ENCODE measurements at regions not wholly inside any gene's neighbourhood (a gene's known extent, or its start where the extent isn't known, plus 50 kb on each side); places are given as distances from the start of the nearest gene placed in this dataset.
"Not testable (repeated sequence)": the region's sequence is repeated elsewhere in the genome, so short reads cannot be mapped to it uniquely, and the experiment has no call there.

DNA sequence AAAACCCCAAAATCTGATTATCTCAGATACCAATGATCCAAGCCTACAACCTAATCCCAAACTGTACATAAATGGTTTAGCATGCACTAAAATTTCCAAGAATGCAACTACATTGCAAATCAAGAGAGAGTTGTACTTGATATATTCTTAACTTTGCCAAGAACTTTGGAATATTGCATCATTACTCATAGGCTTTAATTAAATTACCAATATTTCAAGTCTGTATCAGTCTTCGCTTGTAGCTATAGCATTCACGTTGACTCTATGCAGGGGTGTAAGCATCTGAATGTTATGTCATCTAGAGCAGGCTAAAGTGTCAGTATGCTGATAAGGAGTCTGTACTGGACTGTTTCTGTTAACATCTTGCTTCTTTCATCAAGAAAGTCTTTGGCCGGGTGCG, 56.3 kb downstream of the FOXI3 start:
- no peak for DNase-seq

GRCh38 chr2:88377641-88377991, 74.9 kb downstream of the FOXI3 start:
- DNase-seq = no peak

DNA sequence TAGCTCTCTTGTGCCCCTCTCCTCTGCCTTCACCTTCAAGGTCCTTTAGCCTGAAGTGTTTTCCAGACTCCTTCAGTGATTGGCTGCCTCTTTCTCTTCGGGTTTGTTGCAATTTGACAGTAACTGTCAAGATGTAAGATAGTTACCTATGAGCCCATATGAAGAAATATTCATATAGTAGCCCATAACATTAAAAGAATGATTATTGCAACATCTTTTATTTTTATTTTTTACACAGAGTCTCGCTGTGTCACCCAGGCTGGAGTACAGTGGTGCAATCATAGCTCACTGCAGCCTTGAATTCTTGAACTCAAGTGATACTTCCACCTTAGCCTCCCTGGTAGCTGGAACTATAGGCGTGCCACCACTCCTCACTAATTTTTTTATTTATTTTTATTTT, 80.5 kb downstream of the FOXI3 start:
- DNase-seq = no peak

DNA sequence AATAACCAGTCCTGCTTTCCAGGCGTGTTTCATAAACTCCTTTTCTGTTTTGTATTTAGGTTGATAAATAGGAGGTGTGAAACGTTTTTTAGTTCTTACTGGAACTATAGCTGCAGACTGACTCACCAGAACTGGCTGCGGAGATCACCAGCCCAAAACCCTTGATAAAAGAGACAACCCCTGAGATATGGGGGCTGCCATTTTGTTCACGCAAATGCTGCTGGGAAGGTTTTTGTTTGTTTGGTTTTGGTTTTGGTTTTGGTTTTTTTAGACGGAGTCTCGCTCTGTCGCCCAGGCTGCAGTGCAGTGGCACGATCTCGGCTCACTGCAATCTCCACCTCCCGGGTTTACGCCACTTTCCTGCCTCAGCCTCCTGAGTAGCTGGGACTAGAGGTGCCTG, 87.1 kb downstream of the FOXI3 start:
- not testable (repeated sequence) for DNase-seq

DNA sequence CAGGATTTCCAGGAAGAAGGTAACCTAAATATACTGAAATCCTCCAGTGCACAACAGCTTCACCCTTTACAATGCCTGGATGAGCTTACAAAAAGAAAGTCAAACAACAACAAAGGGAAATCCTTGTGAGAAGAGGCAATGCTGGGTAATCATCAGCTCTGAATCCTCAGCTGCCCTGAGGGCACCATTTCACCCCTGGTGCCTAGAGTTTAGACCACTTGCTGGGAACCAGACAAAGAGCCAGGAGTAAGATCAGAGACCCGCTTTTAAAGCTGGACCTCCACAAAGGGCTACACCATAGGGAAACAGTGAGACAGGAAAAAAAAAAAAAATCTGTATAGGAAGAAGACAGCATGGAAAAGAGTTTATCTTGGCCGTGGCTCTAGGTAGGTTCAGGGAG, 97.0 kb downstream of the FOXI3 start:
- DNase-seq = no peak

DNA sequence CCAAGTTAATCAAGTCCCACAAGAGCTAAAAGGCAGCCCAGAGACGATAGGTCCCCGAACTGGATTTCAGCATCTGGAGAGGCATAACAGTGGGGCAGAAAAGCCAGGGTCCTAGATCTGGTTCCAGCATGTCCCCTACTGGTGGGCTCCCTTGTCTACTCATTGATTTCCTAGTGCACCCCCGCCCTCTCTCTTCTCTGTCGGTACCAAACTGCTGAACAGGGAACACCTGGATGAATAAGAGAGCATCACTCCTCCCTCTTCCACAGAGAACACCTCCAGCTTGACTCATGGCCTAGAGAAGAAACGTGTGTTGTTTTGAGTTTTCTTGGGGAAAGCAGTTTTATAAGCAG, 101.3 kb downstream of the FOXI3 start:
- no peak for DNase-seq

DNA sequence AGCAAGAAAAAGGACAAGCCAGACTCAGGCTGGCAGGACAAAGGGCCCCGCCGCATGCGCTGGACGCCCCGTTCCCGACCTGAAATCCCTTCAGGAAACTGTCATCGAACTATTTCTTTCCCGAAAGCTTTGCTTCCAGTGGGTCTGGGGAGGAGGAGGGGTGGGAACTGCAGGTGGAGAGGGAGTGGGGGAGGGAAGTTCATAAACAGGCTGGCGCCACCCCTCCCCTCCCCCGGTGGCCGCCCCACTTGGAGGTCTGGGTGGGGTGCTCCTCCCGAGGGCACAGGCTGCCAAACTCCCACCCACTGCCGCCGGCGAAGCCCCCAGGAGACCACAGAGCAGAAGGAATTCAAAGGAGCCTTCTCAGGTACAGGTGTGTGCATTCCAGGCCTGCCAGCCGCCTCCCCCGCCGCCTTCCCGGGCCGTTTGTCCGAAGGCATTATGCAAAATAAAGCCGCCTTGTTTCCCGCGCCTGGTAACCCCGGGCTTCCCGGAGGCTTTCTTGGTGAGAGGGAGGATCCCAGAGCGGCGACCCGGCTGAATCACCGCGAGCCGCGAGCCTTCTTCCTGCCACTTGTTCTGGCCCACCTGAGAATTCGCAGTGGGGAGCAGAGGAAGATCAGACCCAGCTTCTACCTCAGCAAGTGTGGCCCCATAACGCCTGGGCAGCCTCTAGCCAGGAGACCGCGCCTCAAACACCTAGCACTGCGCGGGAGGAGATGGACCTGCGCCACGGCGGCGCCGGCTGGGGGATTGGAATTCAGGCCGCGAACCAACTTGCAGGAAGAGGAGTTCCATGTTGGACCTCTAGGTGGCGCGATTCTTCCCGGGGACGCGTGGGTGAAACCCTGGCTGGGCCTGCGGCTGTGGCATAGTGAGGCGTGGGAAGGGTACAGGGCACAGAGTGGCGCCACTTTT, 101.9 kb downstream of the FOXI3 start:
- peak; percentile 61 to 80 (median 69) for DNase-seq

DNA sequence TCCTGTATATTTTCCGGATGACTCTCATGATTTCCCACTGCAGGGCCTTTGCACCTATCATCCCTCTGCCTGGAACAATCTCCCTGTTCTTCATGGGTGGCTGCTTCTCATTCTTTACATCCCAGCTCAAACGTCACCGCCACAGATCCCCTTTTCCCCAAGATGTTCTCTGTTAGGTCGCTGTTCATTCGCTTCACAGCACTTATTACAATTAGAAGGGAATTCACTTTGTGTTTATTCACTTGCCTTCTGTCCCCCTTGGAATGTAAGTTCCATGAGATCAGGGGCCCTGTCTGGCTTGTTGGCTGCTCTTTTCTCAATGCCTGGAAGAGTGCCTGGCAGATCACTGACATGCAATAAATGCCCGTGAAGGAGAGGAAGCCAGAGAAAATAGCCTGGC, 106.7 kb downstream of the FOXI3 start:
- no peak for DNase-seq

DNA sequence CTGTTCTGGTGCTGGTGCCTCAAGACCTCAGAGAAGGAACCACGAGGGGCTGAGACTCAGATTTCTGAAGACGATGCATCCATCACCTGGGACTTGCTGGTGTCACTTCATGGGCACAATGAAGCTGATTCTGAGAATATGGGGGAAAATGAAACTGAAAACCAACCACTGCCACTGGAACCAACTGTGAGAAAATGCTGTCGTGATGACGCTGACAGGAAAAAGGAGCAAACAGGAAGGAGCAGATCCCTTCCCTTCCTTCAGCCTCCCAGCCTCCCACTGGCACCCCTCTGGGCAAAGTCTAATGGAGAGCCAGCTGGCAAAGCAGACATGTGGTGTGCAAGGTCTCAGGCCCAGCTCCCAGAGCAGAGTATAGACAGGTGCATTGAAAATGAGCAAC, 109.7 kb downstream of the FOXI3 start:
- DNase-seq = no peak

DNA sequence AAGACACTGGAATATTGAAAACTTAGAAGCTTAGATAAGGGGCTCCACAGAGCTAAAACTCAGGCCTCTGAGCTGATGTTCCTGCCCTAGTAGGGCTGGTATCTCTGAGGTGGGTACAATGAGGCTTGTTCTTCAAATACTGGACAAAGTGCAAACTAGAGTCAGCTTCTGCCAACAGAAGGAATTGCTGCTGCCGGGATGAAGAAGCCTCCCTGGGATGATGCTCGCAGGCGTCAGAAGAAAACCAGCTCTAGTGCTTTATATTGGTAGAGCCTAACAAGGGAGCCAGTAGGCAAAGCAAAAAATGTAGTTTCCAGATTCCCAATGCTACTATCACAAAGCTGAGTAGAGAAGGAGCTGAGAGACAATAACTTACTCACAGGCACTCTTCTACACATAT, 118.1 kb downstream of the FOXI3 start:
- DNase-seq = no peak

GRCh38 chr2:88331239-88331638, 121.3 kb downstream of the FOXI3 start:
- no peak for DNase-seq

GRCh38 chr2:88329815-88330603, 122.5 kb downstream of the FOXI3 start:
- peak; percentile 4 to 31 (median 23) for DNase-seq

GRCh38 chr2:88321449-88322248, 130.8 kb downstream of the FOXI3 start:
- DNase-seq = no peak

- DNase-seq = no peak
These were observed 132.3 kb downstream of the FOXI3 start for GRCh38 chr2:88320076-88320773.

GRCh38 chr2:88318956-88319330, 133.6 kb downstream of the FOXI3 start:
- no peak for DNase-seq

GRCh38 chr2:88318071-88318955, 134.2 kb downstream of the FOXI3 start:
- no peak for DNase-seq

GRCh38 chr2:88310787-88311186, 140.6 kb downstream of the THNSL2 start:
- no peak for DNase-seq

- DNase-seq = peak; percentile 45 to 67 (median 64)
These were observed 137.7 kb downstream of the THNSL2 start for GRCh38 chr2:88307817-88308216.

- DNase-seq = no peak
These were observed 133.7 kb downstream of the THNSL2 start for GRCh38 chr2:88303865-88304264.

DNA sequence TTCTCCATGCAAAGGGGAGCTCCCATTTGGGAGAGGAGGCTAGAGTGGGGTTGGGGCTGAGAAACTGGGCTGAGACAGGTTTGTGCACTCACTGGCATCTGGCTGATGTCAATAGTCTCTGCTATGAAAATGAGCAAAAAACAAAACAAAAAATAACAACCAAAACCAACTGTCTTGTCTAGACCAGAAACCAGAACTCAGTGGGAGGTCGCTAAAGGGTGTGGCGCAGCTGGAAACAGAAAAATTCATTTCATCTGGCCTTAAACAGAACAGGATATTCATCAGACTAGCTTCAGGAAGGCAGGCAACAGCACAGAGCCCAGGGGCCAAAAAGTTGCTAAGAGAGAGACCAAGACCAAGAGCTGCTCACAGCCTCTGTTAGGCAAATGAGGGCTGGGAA, 126.1 kb downstream of the THNSL2 start:
- DNase-seq = no peak

DNA sequence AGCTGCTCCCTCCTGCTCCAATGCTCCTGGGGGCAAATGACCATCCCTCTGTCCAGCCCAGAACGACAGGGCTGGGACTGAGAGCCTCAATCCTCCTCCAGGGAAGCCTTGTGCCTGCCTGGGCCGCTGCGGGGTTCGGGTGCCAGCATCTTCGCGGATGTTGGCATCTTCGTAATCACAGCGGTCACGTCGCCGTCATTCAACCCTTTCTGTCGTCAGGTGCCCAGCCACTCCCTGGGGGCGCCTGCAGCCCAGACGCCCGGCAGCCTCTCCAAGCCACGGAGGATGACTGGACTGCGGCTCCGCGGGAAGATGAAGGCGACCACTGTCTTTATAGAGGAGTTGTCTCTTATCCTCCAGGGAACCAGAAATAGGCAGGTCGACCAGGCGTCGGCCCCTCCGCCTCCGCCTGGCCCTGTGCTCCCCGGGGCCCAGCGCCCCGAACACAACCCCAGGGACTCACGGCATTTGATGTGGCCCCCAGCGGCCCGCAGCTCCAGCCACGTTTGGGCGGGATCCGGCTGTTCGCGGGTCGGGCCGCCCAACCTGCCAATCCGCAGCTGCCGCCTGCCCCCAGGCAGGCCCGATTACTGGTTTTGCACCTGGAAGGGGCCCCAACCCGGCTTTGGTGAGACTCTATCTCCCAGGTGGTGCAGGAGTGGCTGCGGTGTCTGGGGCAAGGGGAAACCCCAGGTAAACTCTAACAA, 113.9 kb downstream of the THNSL2 start:
- no peak for DNase-seq

Data from suppressor macrophage treated with lipopolysaccharide for 1 hour (primary cell).